Upper lobe of left lung (tissue), 6 donors: ENCODE measurements at regions not wholly inside any gene's neighbourhood (a gene's known extent, or its start where the extent isn't known, plus 50 kb on each side); places are given as distances from the start of the nearest gene placed in this dataset.
A peak's percentile ranks its signal among the peaks of the same experiment; 100 is the strongest.
"Not testable (repeated sequence)": the region's sequence is repeated elsewhere in the genome, so short reads cannot be mapped to it uniquely, and the experiment has no call there.

Experiments
- ATAC-seq, 2 donors: fragments of 200-7000 bp; cut with Tn5 transposase; one replicate each; pipeline ENCODE4 v1.9.1; 2022; ENCODE audit warnings: mild to moderate bottlenecking in 2 of 2, moderate library complexity in 2 of 2; ENCODE audit not compliant: low FRiP score in 2 of 2
- DNase-seq, 2 donors: peaks; one replicate each; pipeline ENCODE4 v3.0.0-alpha.2; 2019 to 2020
- H3K27ac ChIP-seq, 4 donors: fragments of 200-600 bp; sonication (generic); one replicate each; pipeline ENCODE4 v1.5.1; 2016 to 2019
- H3K27me3 ChIP-seq, 4 donors: fragments of 200-600 bp; sonication (generic); one replicate each; pipeline ENCODE4 v1.5.1; 2017 to 2019
- H3K36me3 ChIP-seq, 4 donors: fragments of 200-600 bp; sonication (generic); one replicate each; pipeline ENCODE4 v1.5.1; 2016 to 2019
- H3K4me1 ChIP-seq, 4 donors: fragments of 200-600 bp; sonication (generic); one replicate each; pipeline ENCODE4 v1.5.1; 2018 to 2019
- H3K4me3 ChIP-seq, 4 donors: fragments of 200-600 bp; sonication (generic); one replicate each; pipeline ENCODE4 v1.5.1; 2017 to 2019; ENCODE audit warnings: mild to moderate bottlenecking in 2 of 4, moderate library complexity in 1 of 4
- H3K9me3 ChIP-seq, 4 donors: fragments of 200-600 bp; sonication (generic); one replicate each; pipeline ENCODE4 v1.5.1; 2018 to 2019
- CTCF ChIP-seq, 6 experiments: fragments of 450-650 bp in 4 of 6; fragments of 200-600 bp in 2 of 6; sonication (generic) in 2 of 6; IDR thresholded peaks; one replicate each; pipeline ENCODE4 v1.5.1; 2016 to 2019; ENCODE audit warnings: antibody characterized with exemption in 6 of 6
- EP300 ChIP-seq, 4 donors: sonication (generic); formaldehyde crosslinking; IDR thresholded peaks; one replicate each; pipeline ENCODE4 v1.5.1; 2017; ENCODE audit warnings: antibody characterized with exemption in 4 of 4, control low read depth in 2 of 4
- POLR2A ChIP-seq, 4 donors: fragments of 450-650 bp; IDR thresholded peaks; one replicate each; pipeline ENCODE4 v1.5.1; 2016 to 2017; ENCODE audit warnings: antibody characterized with exemption in 4 of 4, mild to moderate bottlenecking in 2 of 4
- POLR2AphosphoS5 ChIP-seq, 2 donors: sonication (generic); formaldehyde crosslinking; IDR thresholded peaks; one replicate each; pipeline ENCODE4 v1.5.1; 2017; ENCODE audit warnings: antibody characterized with exemption in 2 of 2
- WGBS, 2 donors: methylation state at CpG; one replicate each; pipeline ENCODE4 v1.1.5; 2017 to 2018; 5-methylcytosine and 5-hydroxymethylcytosine counted together
- donor health status: DM: no; HTN: no; CAD: no; lungs with moderate emphysema.
- donor health status: DM: no; HTN: yes; CAD: no; lungs with severe emphysema.

- DNase-seq = no peak
- Histone ChIP-seq H3K36me3 (no peaks in the 10 kb centered on the region), H3K4me1 (no peaks in the 10 kb centered on the region), H3K27ac (no peak overlapping the region), H3K27me3 (no peaks in the 10 kb centered on the region), H3K9me3 (no peaks in the 10 kb centered on the region), H3K4me3 (no peak overlapping the region)
- no peak for TF ChIP-seq POLR2A (IDR thresholded peaks at IDR 0.05)
- no peak for TF ChIP-seq POLR2AphosphoS5 (IDR thresholded peaks at IDR 0.05)
- no peak for TF ChIP-seq EP300 (IDR thresholded peaks at IDR 0.05)
- no peak for TF ChIP-seq CTCF (IDR thresholded peaks at IDR 0.05)
- 60 to 71% methylated on average over 2 of the region's 2 CpGs for WGBS, 2 donors
- no peak for ATAC-seq
Observed at GRCh38 chr11:89583580-89583979, 92.4 kb upstream of the NOX4 start.

GRCh38 chr11:89585046-89585445 lies 93.9 kb upstream of the NOX4 start:
- H3K27me3 ChIP-seq, DNase-seq, H3K36me3 ChIP-seq, H3K4me1 ChIP-seq, H3K4me3 ChIP-seq, H3K27ac ChIP-seq, H3K9me3 ChIP-seq, ATAC-seq: not testable (repeated sequence)
- 87 to 95% methylated on average over 3 of the region's 3 CpGs for WGBS, 2 donors

GRCh38 chr11:89585471-89585870 lies 94.3 kb upstream of the NOX4 start:
- WGBS, 2 donors = 60 to 70% methylated on average over 2 of the region's 2 CpGs
- DNase-seq = not testable (repeated sequence)

GRCh38 chr11:89589413-89589812 lies 98.2 kb upstream of the NOX4 start:
- H3K36me3 ChIP-seq, H3K9me3 ChIP-seq, H3K4me3 ChIP-seq, H3K4me1 ChIP-seq, H3K27me3 ChIP-seq, H3K27ac ChIP-seq, DNase-seq: not testable (repeated sequence)
- WGBS, 2 donors = 83 to 85% methylated on average over 6 of the region's 6 CpGs
- ATAC-seq = peak in 1 of 2 donors; percentile 19

More at GRCh38 chr11:89585471-89585870, 94.3 kb upstream of the NOX4 start:
- not testable (repeated sequence) for H3K27ac ChIP-seq, ATAC-seq, H3K4me3 ChIP-seq, H3K36me3 ChIP-seq, H3K9me3 ChIP-seq, H3K27me3 ChIP-seq, H3K4me1 ChIP-seq

- not testable (repeated sequence) for H3K27me3 ChIP-seq, H3K4me1 ChIP-seq, H3K4me3 ChIP-seq, DNase-seq, H3K27ac ChIP-seq, H3K36me3 ChIP-seq, H3K9me3 ChIP-seq
- peak in 1 of 2 donors; percentile 29 for ATAC-seq
- 68 to 71% methylated on average over 5 of the region's 5 CpGs for WGBS, 2 donors
Observed at GRCh38 chr11:89590008-89590632, 98.9 kb upstream of the NOX4 start.

GRCh38 chr11:89601263-89601662 lies 108.8 kb upstream of the TRIM77 start:
- not testable (repeated sequence) for H3K27ac ChIP-seq, H3K9me3 ChIP-seq, H3K4me1 ChIP-seq, H3K27me3 ChIP-seq, DNase-seq, H3K4me3 ChIP-seq, ATAC-seq, H3K36me3 ChIP-seq
- WGBS, 2 donors = 94% methylated on average over 1 of the region's 1 CpG

- DNase-seq = no peak
- H3K4me3 ChIP-seq = no peak overlapping the region
- no peak for ATAC-seq
- no peaks in the 10 kb centered on the region for H3K36me3 ChIP-seq
- no peak overlapping the region for H3K27ac ChIP-seq
- H3K9me3 ChIP-seq = peaks cover 0 to 7% (median 0%) of the 10 kb centered on the region in 4 donors
- no peaks in the 10 kb centered on the region for H3K4me1 ChIP-seq
- TF ChIP-seq CTCF (IDR thresholded peaks at IDR 0.05) (no peak), POLR2AphosphoS5 (IDR thresholded peaks at IDR 0.05) (no peak), EP300 (IDR thresholded peaks at IDR 0.05) (no peak), POLR2A (IDR thresholded peaks at IDR 0.05) (no peak)
- no peaks in the 10 kb centered on the region for H3K27me3 ChIP-seq
- WGBS, 2 donors = 87 to 92% methylated on average over 4 of the region's 4 CpGs
Observed at GRCh38 chr11:89604281-89604680, 105.8 kb upstream of the TRIM77 start.

- 64 to 82% methylated on average over 2 of the region's 2 CpGs for WGBS, 2 donors
- H3K27ac ChIP-seq, H3K4me3 ChIP-seq, ATAC-seq, H3K9me3 ChIP-seq, DNase-seq, H3K36me3 ChIP-seq, H3K27me3 ChIP-seq, H3K4me1 ChIP-seq: not testable (repeated sequence)
Observed at GRCh38 chr11:89606845-89607244, 103.3 kb upstream of the TRIM77 start.

- 74 to 78% methylated on average over 7 of the region's 7 CpGs for WGBS, 2 donors
- H3K27me3 ChIP-seq, ATAC-seq, H3K27ac ChIP-seq, H3K4me1 ChIP-seq, DNase-seq, H3K36me3 ChIP-seq, H3K9me3 ChIP-seq, H3K4me3 ChIP-seq: not testable (repeated sequence)
Observed at GRCh38 chr11:89607497-89607896, 102.6 kb upstream of the TRIM77 start.
